ENCODE measurements at regions not wholly inside any gene's neighbourhood (a gene's known extent, or its start where the extent isn't known, plus 50 kb on each side); places are given as distances from the start of the nearest gene placed in this dataset.

GRCh38 chr22:34324763-34325162, 404.5 kb upstream of the LARGE1 start:
- DNase-seq = no peak
- Histone ChIP-seq H3K36me3 (ENCODE audit: low read depth) (no peaks in the 10 kb centered on the region), H3K27ac (no peak overlapping the region), H3K9me3 (ENCODE audit: low read depth) (no peaks in the 10 kb centered on the region), H3K79me2 (ENCODE audit: insufficient read depth) (no peaks in the 10 kb centered on the region), H3K27me3 (replicated peaks; ENCODE audit: insufficient read depth) (no peaks in the 10 kb centered on the region), H2AFZ (no peak overlapping the region), H3K4me2 (ENCODE audit: unreplicated experiment) (no peak overlapping the region), H3K4me1 (ENCODE audit: insufficient read depth) (no peaks in the 10 kb centered on the region), H3F3A (ENCODE audit: insufficient read depth) (no peaks in the 10 kb centered on the region), H4K20me1 (ENCODE audit: insufficient read depth) (no peaks in the 10 kb centered on the region), H3K9me2 (ENCODE audit: insufficient read depth) (no peaks in the 10 kb centered on the region), H3K9ac (no peak overlapping the region), H3K4me3 (no peak overlapping the region)
- in situ Hi-C loops (cut with MboI) = no loop called here
- TF ChIP-seq EZH2 (IDR thresholded peaks at IDR 0.05; ENCODE audit: insufficient read depth, poor library complexity, severe bottlenecking) (no peak), EZH2phosphoT487 (IDR thresholded peaks at IDR 0.05; ENCODE audit: insufficient read depth, low read depth) (no peak)
- WGBS, 2 experiments (ENCODE audit: low coverage in 1 of 2, low lambda C conversion rate in 2 of 2, missing lambda C conversion rate in 2 of 2) = 22 to 33% methylated on average over 3 of the region's 3 CpGs

GRCh38 chr22:34326901-34327300, 406.6 kb upstream of the LARGE1 start:
- Histone ChIP-seq H3K27ac (no peak overlapping the region), H3K27me3 (replicated peaks; ENCODE audit: insufficient read depth) (no peaks in the 10 kb centered on the region), H3K4me3 (no peak overlapping the region), H3K9me3 (ENCODE audit: low read depth) (no peaks in the 10 kb centered on the region), H3K79me2 (ENCODE audit: insufficient read depth) (no peaks in the 10 kb centered on the region), H3K9ac (no peak overlapping the region), H3K4me2 (ENCODE audit: unreplicated experiment) (no peak overlapping the region), H4K20me1 (ENCODE audit: insufficient read depth) (no peaks in the 10 kb centered on the region), H3K9me2 (ENCODE audit: insufficient read depth) (no peaks in the 10 kb centered on the region), H2AFZ (no peak overlapping the region), H3F3A (ENCODE audit: insufficient read depth) (no peaks in the 10 kb centered on the region), H3K4me1 (ENCODE audit: insufficient read depth) (no peaks in the 10 kb centered on the region), H3K36me3 (ENCODE audit: low read depth) (no peaks in the 10 kb centered on the region)
- in situ Hi-C loops (cut with MboI) = no loop called here
- DNase-seq = no peak
- TF ChIP-seq EZH2phosphoT487 (IDR thresholded peaks at IDR 0.05; ENCODE audit: insufficient read depth, low read depth) = no peak
- no peak for TF ChIP-seq EZH2 (IDR thresholded peaks at IDR 0.05; ENCODE audit: insufficient read depth, poor library complexity, severe bottlenecking)

GRCh38 chr22:34330432-34330831, 410.2 kb upstream of the LARGE1 start:
- WGBS, 2 experiments (ENCODE audit: low coverage in 1 of 2, low lambda C conversion rate in 2 of 2, missing lambda C conversion rate in 2 of 2) = 25 to 32% methylated on average over 4 of the region's 4 CpGs
- H2AFZ ChIP-seq = no peak overlapping the region
- H3K9ac ChIP-seq = no peak overlapping the region
- no peaks in the 10 kb centered on the region for H3K9me3 ChIP-seq (ENCODE audit: low read depth)
- H3K27me3 ChIP-seq (replicated peaks; ENCODE audit: insufficient read depth) = no peaks in the 10 kb centered on the region
- H3K36me3 ChIP-seq (ENCODE audit: low read depth) = no peaks in the 10 kb centered on the region
- H3K9me2 ChIP-seq (ENCODE audit: insufficient read depth) = no peaks in the 10 kb centered on the region
- in situ Hi-C loops (cut with MboI) = no loop called here
- DNase-seq = no peak
- no peak overlapping the region for H3K27ac ChIP-seq
- H3K79me2 ChIP-seq (ENCODE audit: insufficient read depth) = no peaks in the 10 kb centered on the region
- TF ChIP-seq EZH2 (IDR thresholded peaks at IDR 0.05; ENCODE audit: insufficient read depth, poor library complexity, severe bottlenecking) (no peak), EZH2phosphoT487 (IDR thresholded peaks at IDR 0.05; ENCODE audit: insufficient read depth, low read depth) (no peak)
- H3F3A ChIP-seq (ENCODE audit: insufficient read depth) = no peaks in the 10 kb centered on the region
- H3K4me2 ChIP-seq (ENCODE audit: unreplicated experiment) = no peak overlapping the region
- no peaks in the 10 kb centered on the region for H4K20me1 ChIP-seq (ENCODE audit: insufficient read depth)
- H3K4me3 ChIP-seq = no peak overlapping the region
- H3K4me1 ChIP-seq (ENCODE audit: insufficient read depth) = no peaks in the 10 kb centered on the region

DNA sequence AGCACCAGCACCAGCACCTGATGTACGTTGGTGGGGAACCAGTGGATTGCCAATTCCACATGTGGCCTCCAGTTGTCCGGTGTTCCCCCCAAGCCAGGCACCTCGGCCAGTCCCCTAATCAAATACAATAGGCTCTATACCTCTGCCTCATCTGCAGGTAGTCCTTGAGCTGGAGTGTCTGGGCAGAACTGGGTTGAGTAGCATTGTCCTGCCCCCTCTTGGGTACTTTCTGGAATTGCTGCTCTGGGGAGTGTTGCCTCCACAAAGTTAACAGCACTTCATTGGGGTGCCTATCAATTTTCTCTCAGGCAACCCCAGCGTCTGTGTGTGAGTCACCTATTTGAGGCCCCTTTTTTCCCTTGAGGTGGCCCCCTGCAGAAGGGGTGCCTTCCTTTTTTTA, 413.0 kb upstream of the LARGE1 start:
- no peak overlapping the region for H3K9ac ChIP-seq
- in situ Hi-C loops (cut with MboI) = no loop called here
- WGBS, 2 experiments (ENCODE audit: low coverage in 1 of 2, low lambda C conversion rate in 2 of 2, missing lambda C conversion rate in 2 of 2) = 31 to 33% methylated on average over 4 of the region's 4 CpGs
- no peaks in the 10 kb centered on the region for H3K27me3 ChIP-seq (replicated peaks; ENCODE audit: insufficient read depth)
- no peaks in the 10 kb centered on the region for H3K36me3 ChIP-seq (ENCODE audit: low read depth)
- H3K79me2 ChIP-seq (ENCODE audit: insufficient read depth) = no peaks in the 10 kb centered on the region
- H2AFZ ChIP-seq = no peak overlapping the region
- no peaks in the 10 kb centered on the region for H3K9me2 ChIP-seq (ENCODE audit: insufficient read depth)
- TF ChIP-seq EZH2phosphoT487 (IDR thresholded peaks at IDR 0.05; ENCODE audit: insufficient read depth, low read depth) = no peak
- no peak for TF ChIP-seq EZH2 (IDR thresholded peaks at IDR 0.05; ENCODE audit: insufficient read depth, poor library complexity, severe bottlenecking)
- no peak overlapping the region for H3K4me2 ChIP-seq (ENCODE audit: unreplicated experiment)
- no peak overlapping the region for H3K4me3 ChIP-seq
- H3K9me3 ChIP-seq (ENCODE audit: low read depth) = no peaks in the 10 kb centered on the region
- H3K4me1 ChIP-seq (ENCODE audit: insufficient read depth) = no peaks in the 10 kb centered on the region
- H3K27ac ChIP-seq = no peak overlapping the region
- no peaks in the 10 kb centered on the region for H4K20me1 ChIP-seq (ENCODE audit: insufficient read depth)
- DNase-seq = no peak
- H3F3A ChIP-seq (ENCODE audit: insufficient read depth) = no peaks in the 10 kb centered on the region

DNA sequence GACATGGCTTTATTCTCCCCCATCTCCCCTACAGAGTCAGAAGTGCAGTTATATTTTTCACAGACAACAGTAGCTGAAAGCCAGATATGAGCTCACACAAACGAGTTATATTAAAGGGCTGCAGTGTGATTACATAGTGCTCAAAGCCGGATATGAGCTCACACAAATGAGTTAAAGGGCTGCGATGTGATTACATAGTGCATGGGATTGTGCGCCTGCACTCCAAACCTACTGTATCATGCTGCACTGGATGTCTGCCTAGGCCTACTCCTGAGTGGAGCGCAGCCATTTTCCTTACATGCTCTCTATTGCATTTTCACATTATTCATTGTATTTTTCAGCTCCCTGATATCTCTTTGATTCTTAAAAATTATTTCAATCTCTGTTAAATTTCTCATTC, 414.6 kb upstream of the LARGE1 start:
- in situ Hi-C loops (cut with MboI) = no loop called here
- Histone ChIP-seq H3K9me2 (ENCODE audit: insufficient read depth) (no peaks in the 10 kb centered on the region), H3K36me3 (ENCODE audit: low read depth) (no peaks in the 10 kb centered on the region), H3K4me1 (ENCODE audit: insufficient read depth) (no peaks in the 10 kb centered on the region), H3F3A (ENCODE audit: insufficient read depth) (no peaks in the 10 kb centered on the region), H3K9me3 (ENCODE audit: low read depth) (no peaks in the 10 kb centered on the region), H3K4me3 (no peak overlapping the region), H3K27me3 (replicated peaks; ENCODE audit: insufficient read depth) (no peaks in the 10 kb centered on the region), H3K27ac (no peak overlapping the region), H4K20me1 (ENCODE audit: insufficient read depth) (no peaks in the 10 kb centered on the region), H3K79me2 (ENCODE audit: insufficient read depth) (no peaks in the 10 kb centered on the region), H2AFZ (no peak overlapping the region), H3K4me2 (ENCODE audit: unreplicated experiment) (no peak overlapping the region), H3K9ac (no peak overlapping the region)
- TF ChIP-seq EZH2 (IDR thresholded peaks at IDR 0.05; ENCODE audit: insufficient read depth, poor library complexity, severe bottlenecking) (no peak), EZH2phosphoT487 (IDR thresholded peaks at IDR 0.05; ENCODE audit: insufficient read depth, low read depth) (no peak)
- 38 to 44% methylated on average over 5 of the region's 5 CpGs for WGBS, 2 experiments (ENCODE audit: low coverage in 1 of 2, low lambda C conversion rate in 2 of 2, missing lambda C conversion rate in 2 of 2)
- DNase-seq = no peak

Data from GM23248 (cell line).